Thoracic aorta (tissue), 2 donors: ENCODE measurements at regions not wholly inside any gene's neighbourhood (a gene's known extent, or its start where the extent isn't known, plus 50 kb on each side); places are given as distances from the start of the nearest gene placed in this dataset.

Experiments
- ATAC-seq: fragments of 150-250 bp; one replicate; pipeline ENCODE4 v1.8.0; 2017; ENCODE audit warnings: low read depth; ENCODE audit not compliant: insufficient number of reproducible peaks, low FRiP score
- DNase-seq: peaks from one replicate; pipeline ENCODE4 v3.0.0-alpha.2; 2020; ENCODE audit warnings: low spot score
- H3K27ac ChIP-seq, 2 donors: fragments of 200-600 bp; sonication (generic); 1 replicate in 1 of 2; 2 replicates in 1 of 2; pipeline ENCODE4 v1.5.1; 2016; ENCODE audit warnings: mild to moderate bottlenecking in 2 of 2, moderate library complexity in 2 of 2
- H3K27me3 ChIP-seq: fragments of 200-600 bp; sonication (generic); replicated peaks from 2 replicates; pipeline ENCODE4 v1.6.0; 2016; ENCODE audit warnings: mild to moderate bottlenecking; ENCODE audit not compliant: insufficient read depth
- H3K36me3 ChIP-seq: fragments of 200-600 bp; sonication (generic); one replicate; pipeline ENCODE4 v1.5.1; 2016
- H3K4me1 ChIP-seq, 2 donors: fragments of 200-600 bp; sonication (generic); 1 replicate in 1 of 2; 2 replicates in 1 of 2; pipeline versions ENCODE4 v1.5.1 to v1.6.0; 2016; ENCODE audit warnings: low read depth in 2 of 2, mild to moderate bottlenecking in 1 of 2; ENCODE audit not compliant: control insufficient read depth in 1 of 2
- H3K4me3 ChIP-seq: fragments of 200-600 bp; sonication (generic); 2 replicates; pipeline ENCODE4 v1.5.1; 2016; ENCODE audit warnings: mild to moderate bottlenecking
- H3K9me3 ChIP-seq: fragments of 200-600 bp; sonication (generic); 2 replicates; pipeline ENCODE4 v1.5.1; 2016
- CTCF ChIP-seq: fragments of 200-600 bp; sonication (generic); IDR thresholded peaks from one replicate; pipeline ENCODE4 v1.5.1; 2019; ENCODE audit warnings: antibody characterized with exemption

GRCh38 chr2:11932048-11932512, 185.6 kb downstream of the LPIN1 start:
- no peaks in the 10 kb centered on the region for H3K36me3 ChIP-seq
- H3K9me3 ChIP-seq: no peaks in the 10 kb centered on the region
- no peak overlapping the region for H3K4me3 ChIP-seq
- DNase-seq (no peak), ATAC-seq (no peak)
- no peak overlapping the region for H3K27ac ChIP-seq
- H3K27me3 ChIP-seq: no peaks in the 10 kb centered on the region
- H3K4me1 ChIP-seq: no peaks in the 10 kb centered on the region
- TF ChIP-seq CTCF: no peak

GRCh38 chr2:11932962-11933361, 186.5 kb downstream of the LPIN1 start:
- TF ChIP-seq CTCF: no peak
- H3K9me3 ChIP-seq: no peaks in the 10 kb centered on the region
- no peak overlapping the region for H3K27ac ChIP-seq
- DNase-seq (no peak), ATAC-seq (no peak)
- H3K27me3 ChIP-seq: no peaks in the 10 kb centered on the region
- no peak overlapping the region for H3K4me3 ChIP-seq
- no peaks in the 10 kb centered on the region for H3K36me3 ChIP-seq
- H3K4me1 ChIP-seq: no peaks in the 10 kb centered on the region

- no peak for TF ChIP-seq CTCF
- ATAC-seq (no peak), DNase-seq (no peak)
- H3K9me3 ChIP-seq: no peaks in the 10 kb centered on the region
- H3K27ac ChIP-seq: no peak overlapping the region
- H3K4me3 ChIP-seq: no peak overlapping the region
- H3K36me3 ChIP-seq: no peaks in the 10 kb centered on the region
- H3K4me1 ChIP-seq: no peaks in the 10 kb centered on the region
- no peaks in the 10 kb centered on the region for H3K27me3 ChIP-seq
Observed at GRCh38 chr2:11933854-11934253, 187.4 kb downstream of the LPIN1 start.

GRCh38 chr2:11936761-11937160, 190.3 kb downstream of the LPIN1 start:
- TF ChIP-seq CTCF: no peak
- no peaks in the 10 kb centered on the region for H3K9me3 ChIP-seq
- no peaks in the 10 kb centered on the region for H3K4me1 ChIP-seq
- H3K4me3 ChIP-seq: no peak overlapping the region
- DNase-seq: no peak
- no peaks in the 10 kb centered on the region for H3K36me3 ChIP-seq
- no peak overlapping the region for H3K27ac ChIP-seq
- no peak for ATAC-seq
- H3K27me3 ChIP-seq: no peaks in the 10 kb centered on the region

GRCh38 chr2:11938196-11938595, 191.8 kb downstream of the LPIN1 start:
- no peak overlapping the region for H3K4me3 ChIP-seq
- ATAC-seq: no peak
- H3K9me3 ChIP-seq: no peaks in the 10 kb centered on the region
- H3K27ac ChIP-seq: no peak overlapping the region
- no peak for TF ChIP-seq CTCF
- no peaks in the 10 kb centered on the region for H3K27me3 ChIP-seq
- no peaks in the 10 kb centered on the region for H3K36me3 ChIP-seq
- no peak for DNase-seq
- H3K4me1 ChIP-seq: no peaks in the 10 kb centered on the region
